ENCODE measurements at regions not wholly inside any gene's neighbourhood (a gene's known extent, or its start where the extent isn't known, plus 50 kb on each side); places are given as distances from the start of the nearest gene placed in this dataset.
A peak's percentile ranks its signal among the peaks of the same experiment; 100 is the strongest.

DNA sequence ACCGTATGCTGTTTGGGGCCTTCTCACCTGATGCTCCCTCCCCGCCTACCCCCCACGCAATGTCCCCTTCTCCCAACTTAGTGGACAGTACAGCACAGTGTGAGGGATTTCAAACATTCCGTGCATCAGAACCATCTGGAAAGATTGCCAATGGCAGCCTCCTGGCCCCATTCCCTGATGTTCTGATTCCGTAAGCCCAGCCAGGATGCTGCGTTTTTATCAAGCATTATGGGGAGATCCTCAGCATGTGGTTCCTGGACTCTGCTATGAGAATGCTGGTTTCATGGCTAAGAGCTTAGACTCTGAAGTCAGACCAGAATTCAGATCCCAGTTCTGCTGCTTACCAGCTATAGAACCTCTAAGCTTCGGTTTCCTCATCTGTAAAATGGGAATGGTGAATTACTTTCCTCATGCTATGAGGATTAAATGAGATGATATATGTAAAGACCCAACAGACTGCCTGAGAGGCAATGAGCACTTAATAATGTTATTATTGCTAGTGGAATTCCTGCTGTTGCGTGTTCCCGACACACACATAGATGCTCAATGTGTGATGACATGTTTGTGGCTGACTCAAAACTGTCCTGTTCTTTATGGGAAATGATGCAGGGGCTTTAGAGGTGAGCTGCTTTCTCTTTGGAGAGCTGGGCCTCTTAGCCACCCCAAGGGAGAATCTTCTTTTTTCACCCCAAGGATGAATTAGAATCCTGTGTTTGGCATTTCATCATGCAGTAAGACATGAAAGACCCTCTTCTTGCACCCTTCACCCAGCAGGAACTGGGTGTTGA lies 60.8 kb upstream of the SMNDC1 start:
- peaks cover 2 to 19% of the 10 kb centered on the region in 2 donors for H3K4me1 Mint-ChIP-seq
- H3K4me3 Mint-ChIP-seq: no peak overlapping the region
- H3K36me3 Mint-ChIP-seq: peaks cover 0 to 4% (median 0%) of the 10 kb centered on the region in 3 donors
- no peak for DNase-seq
- H3K9me3 Mint-ChIP-seq: no peaks in the 10 kb centered on the region
- H3K27me3 Mint-ChIP-seq (ENCODE audit: low read depth in 3 of 3): peaks cover 0 to 3% (median 3%) of the 10 kb centered on the region in 3 donors
- peak overlapping the region in 1 of 6 donors; percentile 21 for H3K27ac Mint-ChIP-seq

DNA sequence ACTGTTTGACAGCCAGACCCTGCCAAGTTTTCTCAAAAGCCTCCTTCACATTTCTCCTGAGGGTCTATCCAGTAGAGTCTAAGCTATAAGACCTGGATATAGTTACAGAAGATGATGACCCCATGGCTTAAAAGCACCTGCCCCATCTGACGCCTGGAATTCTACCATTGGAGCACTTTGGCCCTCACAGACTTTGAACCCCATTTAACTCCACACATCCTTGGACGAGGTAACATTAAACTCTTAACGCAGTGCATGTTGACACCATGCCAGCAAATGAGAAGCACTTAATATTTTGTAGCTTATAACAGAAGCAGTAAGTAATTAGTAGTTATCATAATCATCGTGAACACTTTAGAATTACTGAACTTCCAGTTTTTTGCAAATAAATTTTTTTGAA lies 61.9 kb upstream of the SMNDC1 start:
- H3K4me3 Mint-ChIP-seq: no peak overlapping the region
- H3K4me1 Mint-ChIP-seq: peaks cover 2 to 19% of the 10 kb centered on the region in 2 donors
- H3K27ac Mint-ChIP-seq: no peak overlapping the region
- peaks cover 0 to 4% (median 3%) of the 10 kb centered on the region in 3 donors for H3K27me3 Mint-ChIP-seq (ENCODE audit: low read depth in 3 of 3)
- H3K9me3 Mint-ChIP-seq: no peaks in the 10 kb centered on the region
- peaks cover 0 to 4% (median 0%) of the 10 kb centered on the region in 3 donors for H3K36me3 Mint-ChIP-seq
- no peak for DNase-seq

DNA sequence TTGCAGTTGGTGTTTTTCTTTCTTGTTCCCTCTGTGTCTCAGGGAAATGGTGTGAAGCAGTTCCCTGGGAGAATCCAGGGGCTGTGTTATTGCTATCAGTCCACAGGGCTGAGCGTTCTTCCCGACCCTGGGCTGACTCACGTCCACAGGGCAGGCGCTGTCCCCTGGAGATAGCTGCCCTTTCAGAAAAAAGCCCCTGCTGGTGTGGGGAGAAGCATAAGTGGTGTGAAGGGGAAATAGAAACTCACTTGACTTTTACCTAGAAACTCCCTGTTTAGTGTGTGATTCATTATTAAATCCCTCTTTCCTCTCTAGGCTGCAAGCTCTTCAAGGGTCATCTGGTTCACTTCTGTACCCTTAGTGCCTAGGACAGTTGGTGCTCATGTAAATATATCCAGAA lies 63.3 kb upstream of the SMNDC1 start:
- Mint-ChIP-seq H3K27me3 (ENCODE audit: low read depth in 3 of 3) (peaks cover 0 to 4% (median 0%) of the 10 kb centered on the region in 3 donors), H3K36me3 (peaks cover 0 to 4% (median 0%) of the 10 kb centered on the region in 3 donors), H3K9me3 (no peaks in the 10 kb centered on the region), H3K4me3 (no peak overlapping the region), H3K4me1 (peaks cover 2 to 19% of the 10 kb centered on the region in 2 donors), H3K27ac (no peak overlapping the region)
- no peak for DNase-seq

DNA sequence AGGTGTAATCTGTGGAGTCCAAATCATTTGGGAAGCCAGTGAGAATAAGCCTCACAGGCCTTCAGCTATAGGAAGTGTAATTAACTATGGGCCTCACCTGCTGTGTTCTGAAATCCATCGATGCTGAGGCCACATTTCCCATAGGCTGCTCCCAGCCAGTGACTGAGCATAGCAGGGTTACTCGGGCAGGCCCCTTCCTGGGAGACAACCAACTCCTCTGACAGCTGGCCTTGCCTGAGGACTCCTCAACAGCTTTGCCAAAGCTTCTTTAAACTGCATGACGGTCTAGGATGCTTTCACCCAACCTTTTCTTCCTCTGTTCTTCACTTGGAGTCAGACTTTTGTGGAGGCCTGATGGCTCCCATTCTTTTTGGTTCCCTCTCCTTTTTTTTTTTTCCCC lies 63.8 kb upstream of the SMNDC1 start:
- no peak overlapping the region for H3K4me3 Mint-ChIP-seq
- no peak for DNase-seq
- peaks cover 0 to 4% (median 0%) of the 10 kb centered on the region in 3 donors for H3K27me3 Mint-ChIP-seq (ENCODE audit: low read depth in 3 of 3)
- H3K27ac Mint-ChIP-seq: no peak overlapping the region
- H3K9me3 Mint-ChIP-seq: no peaks in the 10 kb centered on the region
- H3K4me1 Mint-ChIP-seq: peaks cover 2 to 19% of the 10 kb centered on the region in 2 donors
- H3K36me3 Mint-ChIP-seq: peaks cover 0 to 3% (median 0%) of the 10 kb centered on the region in 3 donors

DNA sequence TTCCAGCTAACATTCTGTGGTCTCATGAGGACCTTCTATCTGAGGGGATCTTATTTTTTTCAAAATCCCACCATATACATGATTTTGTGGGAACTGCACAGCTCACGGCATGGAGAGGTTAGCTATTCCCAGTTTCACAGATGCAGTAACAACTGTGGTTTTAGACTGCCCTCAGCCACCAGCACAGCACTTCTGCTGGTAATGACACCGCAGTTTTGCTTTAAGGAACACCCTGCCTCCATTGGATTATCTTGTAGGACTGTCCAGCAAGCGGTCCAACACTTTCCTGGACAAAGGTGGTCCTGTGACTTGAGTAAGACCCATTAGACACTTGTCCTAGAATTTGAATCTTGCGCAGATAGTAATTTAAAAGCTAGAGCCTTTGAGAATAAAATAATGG lies 65.3 kb upstream of the SMNDC1 start:
- no peak overlapping the region for H3K27ac Mint-ChIP-seq
- peaks cover 2 to 19% of the 10 kb centered on the region in 2 donors for H3K4me1 Mint-ChIP-seq
- peaks cover 0 to 4% (median 0%) of the 10 kb centered on the region in 3 donors for H3K27me3 Mint-ChIP-seq (ENCODE audit: low read depth in 3 of 3)

DNA sequence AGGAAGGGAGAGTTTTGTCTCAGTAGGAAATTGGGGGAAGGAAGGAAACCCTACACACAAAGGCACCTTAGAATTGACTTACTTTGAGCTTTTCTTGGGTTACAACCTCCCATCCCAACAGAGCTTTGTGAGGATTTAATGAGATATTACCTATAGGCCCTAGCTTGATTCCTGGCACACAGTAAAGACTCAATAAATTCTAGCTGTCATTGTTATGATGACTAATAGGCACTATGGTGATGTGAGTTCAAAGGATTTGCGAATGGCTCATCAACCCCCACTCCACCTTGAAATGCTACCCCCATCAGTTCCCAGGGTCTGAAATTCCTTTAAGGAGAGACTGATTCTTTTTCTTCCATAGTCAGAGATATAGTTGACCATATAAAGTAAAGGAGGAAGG lies 67.9 kb upstream of the SMNDC1 start:
- Mint-ChIP-seq H3K9me3 (no peaks in the 10 kb centered on the region), H3K36me3 (peaks cover 0 to 4% (median 0%) of the 10 kb centered on the region in 3 donors), H3K4me3 (no peak overlapping the region), H3K4me1 (peaks cover 0 to 13% of the 10 kb centered on the region in 2 donors), H3K27ac (no peak overlapping the region), H3K27me3 (ENCODE audit: low read depth in 3 of 3) (peaks cover 0 to 6% (median 4%) of the 10 kb centered on the region in 3 donors)
- DNase-seq: no peak

More for the DNA sequence above, 65.3 kb upstream of the SMNDC1 start:
- H3K4me3 Mint-ChIP-seq: no peak overlapping the region
- no peaks in the 10 kb centered on the region for H3K9me3 Mint-ChIP-seq
- H3K36me3 Mint-ChIP-seq: no peaks in the 10 kb centered on the region
- DNase-seq: no peak

DNA sequence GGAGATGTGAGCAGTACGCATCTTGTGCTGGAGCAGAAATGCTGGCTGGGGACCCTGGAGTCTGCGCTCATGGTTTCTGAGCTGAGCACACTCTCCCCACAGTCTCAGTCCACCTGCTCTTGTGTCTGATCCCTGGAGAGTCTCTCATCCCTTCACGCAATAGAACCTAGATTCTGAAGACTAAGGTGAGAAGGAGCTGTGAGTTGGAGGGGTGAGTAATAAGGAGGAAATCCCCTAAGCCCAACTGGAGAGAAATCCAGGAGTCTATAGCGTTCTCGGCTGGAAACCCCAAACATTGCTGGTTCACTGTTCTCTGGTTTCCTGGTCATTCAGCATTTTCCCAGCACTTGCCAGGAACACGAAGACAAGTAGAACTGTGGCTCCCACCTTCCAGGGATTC lies 68.3 kb upstream of the SMNDC1 start:
- H3K27ac Mint-ChIP-seq: no peak overlapping the region
- H3K9me3 Mint-ChIP-seq: no peaks in the 10 kb centered on the region
- H3K4me1 Mint-ChIP-seq: peaks cover 0 to 13% of the 10 kb centered on the region in 2 donors
- DNase-seq: no peak
- peaks cover 0 to 4% (median 0%) of the 10 kb centered on the region in 3 donors for H3K36me3 Mint-ChIP-seq
- H3K4me3 Mint-ChIP-seq: no peak overlapping the region
- peaks cover 0 to 8% (median 4%) of the 10 kb centered on the region in 3 donors for H3K27me3 Mint-ChIP-seq (ENCODE audit: low read depth in 3 of 3)

DNA sequence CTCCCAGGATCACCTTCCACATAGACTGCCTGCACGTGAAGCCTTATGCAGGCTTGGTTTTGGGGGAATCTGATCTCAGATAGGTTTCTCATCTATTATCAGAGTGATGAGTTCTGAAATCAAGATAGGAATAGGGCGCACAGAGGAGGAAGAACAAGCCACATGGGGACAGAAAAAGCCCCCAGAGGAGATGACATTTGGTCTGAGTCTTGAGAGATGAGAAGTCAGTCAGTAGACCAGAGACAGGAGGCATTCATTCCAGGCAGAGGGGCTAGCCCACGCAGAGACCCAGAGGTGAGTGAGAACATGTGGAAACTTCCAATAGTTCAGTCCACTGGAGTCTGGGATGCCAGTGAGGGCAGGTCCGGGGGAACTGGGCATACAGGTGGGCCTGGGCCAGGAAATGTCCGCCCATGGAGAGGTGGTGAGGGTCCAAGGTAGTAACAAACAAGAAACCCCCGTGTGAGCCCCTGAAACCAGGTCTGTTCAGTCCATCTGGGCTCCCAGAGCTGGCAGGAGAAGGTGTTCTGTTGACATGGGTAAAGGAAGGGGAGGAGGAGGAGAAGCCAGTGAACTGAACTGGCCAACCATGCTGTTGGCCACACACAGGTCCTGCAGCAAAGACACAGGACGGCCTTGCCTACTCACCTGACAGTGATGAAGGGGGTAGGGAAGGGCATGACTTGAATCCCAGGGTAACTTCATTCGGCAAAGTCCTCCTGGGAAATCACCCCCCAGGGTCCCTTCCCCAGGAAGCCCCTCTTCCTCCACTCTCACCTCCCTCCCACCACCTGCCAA lies 69.3 kb upstream of the SMNDC1 start:
- no peak for DNase-seq
- Mint-ChIP-seq H3K4me1 (peaks cover 0 to 13% of the 10 kb centered on the region in 2 donors), H3K4me3 (no peak overlapping the region), H3K27ac (peak overlapping the region in 2 of 6 donors; percentile 1 to 17), H3K27me3 (ENCODE audit: low read depth in 3 of 3) (peaks cover 0 to 8% (median 4%) of the 10 kb centered on the region in 3 donors), H3K36me3 (peaks cover 0 to 4% (median 0%) of the 10 kb centered on the region in 3 donors), H3K9me3 (no peaks in the 10 kb centered on the region)

DNA sequence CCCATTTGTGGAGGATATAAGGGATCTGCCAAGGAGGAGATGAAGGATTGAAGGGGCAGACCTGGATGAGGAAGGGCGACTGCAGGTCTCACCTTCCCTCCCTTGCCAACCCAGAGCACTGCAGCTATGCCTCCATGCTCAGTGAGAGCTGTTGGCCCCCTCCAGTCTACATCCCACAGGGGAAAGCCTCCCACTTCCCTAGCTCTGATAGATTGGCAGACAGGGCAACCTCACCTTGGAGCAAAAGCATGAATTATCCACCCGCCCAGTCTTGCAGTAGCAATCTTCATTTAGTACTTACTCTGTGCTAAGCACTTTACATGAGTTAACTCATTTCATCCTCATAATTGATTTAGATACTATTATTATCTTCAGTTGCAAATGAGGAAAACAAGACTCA lies 70.4 kb upstream of the SMNDC1 start:
- Mint-ChIP-seq H3K36me3 (peaks cover 0 to 4% (median 0%) of the 10 kb centered on the region in 3 donors), H3K9me3 (no peaks in the 10 kb centered on the region), H3K27ac (no peak overlapping the region), H3K4me1 (peaks cover 0 to 13% of the 10 kb centered on the region in 2 donors), H3K27me3 (ENCODE audit: low read depth in 3 of 3) (peaks cover 0 to 8% (median 4%) of the 10 kb centered on the region in 3 donors), H3K4me3 (no peak overlapping the region)
- no peak for DNase-seq

DNA sequence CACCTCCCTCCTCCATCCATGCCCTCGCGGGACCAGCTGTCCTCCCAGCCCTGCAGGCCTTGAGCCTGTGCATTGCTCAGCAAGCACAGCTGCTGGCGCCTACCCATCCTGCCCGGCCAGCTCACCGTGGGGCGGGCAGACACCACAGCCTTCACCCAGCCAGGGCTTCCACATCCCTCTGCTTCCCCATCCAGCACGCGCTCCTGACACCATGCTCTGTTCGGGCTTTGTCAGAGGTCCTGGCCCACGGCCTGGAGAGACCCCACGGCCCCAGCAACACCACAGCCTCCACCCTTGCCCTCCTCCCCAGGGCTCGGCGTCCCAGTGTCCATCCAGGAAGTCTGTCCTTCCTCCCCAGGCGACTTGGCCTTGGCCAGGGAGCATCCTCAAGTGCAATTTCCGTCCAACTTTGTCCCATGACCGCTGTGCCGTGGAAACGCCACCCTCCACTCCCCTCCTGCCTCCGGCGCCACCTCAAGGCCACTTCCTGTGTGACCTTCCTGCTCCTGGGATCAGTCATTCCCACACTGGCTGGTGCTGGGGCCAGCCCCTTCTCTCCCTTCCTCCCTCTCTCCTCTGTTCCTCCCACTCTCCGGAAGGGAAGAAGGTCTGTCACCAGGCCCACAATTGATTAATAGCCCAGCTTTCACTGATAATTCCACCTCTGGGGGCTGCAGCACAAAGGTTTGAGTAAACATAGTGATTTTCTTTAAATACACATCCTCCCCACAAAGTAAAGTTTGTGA lies 71.5 kb upstream of the SMNDC1 start:
- Mint-ChIP-seq H3K4me1 (peaks cover 0 to 13% of the 10 kb centered on the region in 2 donors), H3K27ac (no peak overlapping the region), H3K4me3 (no peak overlapping the region), H3K9me3 (no peaks in the 10 kb centered on the region), H3K27me3 (ENCODE audit: low read depth in 3 of 3) (peaks cover 0 to 8% (median 0%) of the 10 kb centered on the region in 3 donors), H3K36me3 (peaks cover 0 to 4% (median 0%) of the 10 kb centered on the region in 3 donors)
- DNase-seq: no peak

DNA sequence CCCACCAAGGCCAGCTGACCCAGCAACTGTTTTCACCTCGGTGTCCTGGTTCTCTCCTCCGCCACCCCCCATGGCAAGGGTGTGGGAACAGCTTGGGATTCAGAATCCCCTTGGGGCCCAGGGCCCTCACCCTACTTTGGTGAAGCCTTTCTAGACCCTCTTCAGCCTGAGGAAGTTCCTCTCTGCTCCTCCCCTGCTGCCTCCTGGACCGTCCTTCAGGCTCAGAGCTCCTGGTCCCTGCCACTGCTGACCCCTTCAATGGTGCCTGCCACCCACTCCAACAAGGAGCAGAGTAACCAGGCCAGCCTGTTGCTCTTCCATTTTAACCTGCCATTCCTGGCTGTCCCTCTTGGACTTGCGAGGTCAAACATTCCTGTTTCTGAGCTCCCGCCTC lies 72.0 kb upstream of the SMNDC1 start:
- Mint-ChIP-seq H3K27ac (peak overlapping the region in 1 of 6 donors; percentile 19), H3K4me3 (no peak overlapping the region), H3K4me1 (peaks cover 0 to 13% of the 10 kb centered on the region in 2 donors), H3K36me3 (peaks cover 0 to 4% (median 0%) of the 10 kb centered on the region in 3 donors), H3K27me3 (ENCODE audit: low read depth in 3 of 3) (peaks cover 0 to 8% (median 0%) of the 10 kb centered on the region in 3 donors), H3K9me3 (no peaks in the 10 kb centered on the region)
- DNase-seq: no peak

DNA sequence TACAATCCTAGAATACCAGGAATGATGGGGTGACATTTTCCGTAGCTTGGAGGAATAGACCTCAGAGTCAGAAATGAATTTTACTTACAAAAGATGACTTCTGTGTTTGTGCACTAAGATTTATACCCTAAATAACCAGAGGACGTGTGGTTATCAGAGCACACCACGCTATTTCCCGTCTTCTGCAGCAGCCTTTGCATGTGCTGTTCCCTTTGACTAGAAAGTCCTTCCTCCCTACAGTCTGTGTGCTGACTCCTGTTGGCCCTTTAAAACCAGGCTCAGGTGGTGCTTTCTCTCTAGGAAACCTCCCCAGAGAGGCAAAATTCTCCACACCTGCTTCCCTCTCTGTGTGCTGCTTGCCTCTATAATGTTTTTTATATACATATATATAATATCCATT lies 73.3 kb upstream of the SMNDC1 start:
- H3K36me3 Mint-ChIP-seq: peaks cover 0 to 4% (median 0%) of the 10 kb centered on the region in 3 donors
- H3K9me3 Mint-ChIP-seq: no peaks in the 10 kb centered on the region
- peaks cover 0 to 13% of the 10 kb centered on the region in 2 donors for H3K4me1 Mint-ChIP-seq
- H3K27me3 Mint-ChIP-seq (ENCODE audit: low read depth in 3 of 3): peaks cover 0 to 11% (median 4%) of the 10 kb centered on the region in 3 donors
- no peak overlapping the region for H3K27ac Mint-ChIP-seq
- H3K4me3 Mint-ChIP-seq: no peak overlapping the region
- DNase-seq: no peak

DNA sequence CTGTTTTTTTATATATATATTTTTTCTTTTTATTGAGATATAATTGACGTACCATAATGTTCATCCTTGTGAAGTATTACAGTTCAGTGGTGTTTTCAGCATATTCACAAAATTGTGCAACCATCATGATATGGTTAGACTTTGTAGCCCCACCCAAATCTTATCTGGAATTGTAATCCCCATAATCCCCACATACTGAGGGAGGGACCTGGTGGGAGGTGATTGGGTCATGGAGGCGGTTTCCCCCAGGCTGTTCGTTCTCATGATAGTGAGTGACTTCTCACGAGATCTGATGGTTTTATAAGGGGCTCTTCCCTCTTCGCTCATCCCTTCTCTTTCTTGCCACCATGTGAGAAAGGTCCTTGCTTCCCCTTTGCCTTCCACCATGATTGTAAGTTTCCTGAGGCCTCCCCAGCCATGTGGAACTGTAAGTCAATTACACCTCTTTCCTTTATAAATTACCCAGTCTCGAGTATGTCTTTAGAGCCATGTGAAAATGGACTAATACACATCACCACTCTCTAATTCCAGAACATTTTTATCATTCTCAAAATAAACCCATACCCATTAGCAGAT lies 73.9 kb upstream of the SMNDC1 start:
- no peak for DNase-seq
- Mint-ChIP-seq H3K36me3 (peaks cover 0 to 4% (median 0%) of the 10 kb centered on the region in 3 donors), H3K4me1 (peaks cover 0 to 13% of the 10 kb centered on the region in 2 donors), H3K27me3 (ENCODE audit: low read depth in 3 of 3) (peaks cover 0 to 11% (median 4%) of the 10 kb centered on the region in 3 donors), H3K27ac (no peak overlapping the region), H3K4me3 (no peak overlapping the region), H3K9me3 (no peaks in the 10 kb centered on the region)
